Fibroblast of skin of back (primary cell): ENCODE measurements at regions not wholly inside any gene's neighbourhood (a gene's known extent, or its start where the extent isn't known, plus 50 kb on each side); places are given as distances from the start of the nearest gene placed in this dataset.
"Not testable (repeated sequence)": the region's sequence is repeated elsewhere in the genome, so short reads cannot be mapped to it uniquely, and the experiment has no call there.

Source experiments
- DNase-seq: peaks from one replicate; pipeline ENCODE4 v3.0.0-alpha.2; 2013

DNA sequence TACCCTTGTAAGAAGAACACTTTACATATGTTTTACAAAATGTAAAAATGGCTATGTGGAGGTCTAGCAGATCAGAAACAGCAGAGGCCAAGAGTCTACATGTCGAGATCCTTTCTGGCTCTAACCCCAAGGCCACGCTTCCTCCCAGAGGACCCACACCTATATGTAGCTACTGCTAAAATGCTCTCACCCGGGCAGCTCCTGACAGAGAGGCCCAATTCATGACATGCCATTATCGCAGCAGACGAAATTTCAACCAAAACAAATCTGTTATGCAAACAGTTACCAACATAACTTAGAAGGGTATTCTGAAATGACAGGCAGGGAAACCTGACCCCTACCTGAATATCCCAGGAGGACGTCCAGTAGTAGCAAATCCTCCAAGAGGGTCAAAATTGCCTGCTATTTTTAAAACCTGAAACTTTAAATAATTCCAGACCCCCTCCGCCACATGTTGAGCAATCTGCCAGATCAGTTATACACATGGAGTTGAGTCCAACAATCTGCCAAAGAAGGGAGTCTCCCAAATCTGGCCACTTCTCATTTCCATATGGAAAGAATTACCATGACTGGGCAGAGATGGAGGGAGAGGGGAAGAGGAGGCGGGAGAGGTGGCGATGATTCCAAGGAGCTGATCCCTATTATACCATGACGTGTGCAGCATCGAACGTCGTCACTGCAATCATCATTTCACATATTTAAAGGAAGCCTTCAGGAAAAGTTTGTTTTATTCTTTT lies 192.9 kb upstream of the TBL1X start:
- DNase-seq = peak; percentile 3

DNA sequence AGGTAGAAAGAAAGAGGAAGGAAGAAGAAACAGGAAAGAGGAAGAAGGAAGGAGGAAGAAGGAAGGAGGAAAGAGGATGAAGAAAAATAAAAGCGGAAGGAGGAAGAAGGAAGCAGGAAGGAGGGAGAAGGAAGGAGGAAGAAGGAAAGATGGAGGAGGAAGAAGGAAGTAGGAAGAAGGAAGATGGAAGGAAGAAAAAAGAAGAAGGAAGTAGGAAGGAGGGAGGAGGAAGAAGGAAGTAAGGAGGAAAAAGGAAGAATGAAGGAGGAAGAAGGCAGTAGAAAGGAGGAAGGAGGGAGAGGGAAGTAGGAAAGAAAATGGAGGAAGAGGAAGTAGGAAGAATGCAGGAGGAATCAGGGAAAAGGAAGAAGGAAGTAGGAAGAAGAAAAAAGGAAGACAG lies 191.1 kb upstream of the TBL1X start:
- DNase-seq = no peak

DNA sequence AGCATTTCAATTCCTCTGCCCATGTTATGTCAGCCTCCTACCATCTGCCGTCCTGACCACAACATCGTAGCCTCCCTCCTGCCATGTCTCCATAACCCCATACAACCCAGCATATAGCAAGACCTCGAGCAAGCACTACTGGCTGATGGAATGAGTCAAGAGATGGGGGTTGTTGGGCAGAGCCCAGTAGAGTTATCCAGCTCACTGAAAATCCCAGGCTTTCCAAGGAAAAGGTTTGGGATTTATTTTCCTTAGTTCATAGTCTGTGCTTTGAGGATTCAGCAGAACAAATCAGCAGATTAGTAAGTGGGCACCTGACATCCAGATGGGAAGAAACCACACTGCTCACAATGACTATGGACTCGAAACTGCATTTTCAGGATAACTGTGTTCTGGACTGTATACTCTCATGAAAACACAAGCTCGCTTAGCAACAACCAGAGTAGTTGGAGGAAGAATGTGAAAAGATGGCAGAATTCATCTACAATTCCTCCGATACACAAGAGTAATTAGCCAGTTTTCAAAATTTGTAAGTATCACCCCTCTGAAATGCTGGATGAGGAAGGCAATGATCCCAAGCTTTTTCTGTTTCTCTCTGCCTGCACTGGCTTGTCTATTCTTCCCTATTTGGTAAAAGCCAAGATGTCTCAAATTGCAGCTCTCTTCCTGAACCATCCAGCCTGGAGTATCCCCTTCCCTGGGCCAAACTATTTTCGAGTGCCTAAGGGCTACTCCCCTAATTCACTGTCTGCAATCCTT lies 186.2 kb upstream of the TBL1X start:
- no peak for DNase-seq

DNA sequence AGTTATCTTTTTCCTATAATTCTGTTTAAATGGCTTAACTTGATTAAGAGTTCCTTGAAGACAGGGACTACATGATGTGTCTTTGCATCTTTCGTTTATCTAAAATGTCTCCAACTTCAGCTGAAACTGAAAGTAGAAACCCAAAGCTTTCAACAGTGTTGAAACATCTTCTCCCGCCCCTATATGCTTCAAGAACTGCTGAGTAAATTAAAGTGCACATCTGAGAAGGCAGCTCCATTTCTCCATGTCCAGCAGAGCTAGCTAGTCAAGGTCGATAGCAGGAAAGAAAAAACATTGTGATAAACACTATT lies 185.7 kb upstream of the TBL1X start:
- DNase-seq = no peak

DNA sequence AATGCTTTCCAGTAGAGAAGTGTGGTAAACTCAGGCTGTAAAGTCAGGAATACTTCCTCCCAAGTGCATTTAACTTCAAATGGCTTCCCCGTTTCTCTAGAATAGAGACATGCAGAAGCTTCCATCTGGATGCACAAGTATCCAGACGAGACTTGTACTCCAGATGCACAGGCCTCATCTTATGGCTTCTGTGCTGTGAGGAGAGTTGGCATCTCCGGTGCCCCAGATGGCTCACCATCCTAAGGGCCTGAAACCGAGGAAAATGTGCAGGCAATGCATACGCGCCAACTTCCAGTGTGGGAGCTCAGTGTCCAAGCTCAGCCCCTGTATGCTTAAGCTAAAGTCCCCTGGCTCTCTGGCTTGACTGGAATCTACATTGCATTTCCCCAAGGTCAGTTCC lies 184.0 kb upstream of the TBL1X start:
- no peak for DNase-seq

DNA sequence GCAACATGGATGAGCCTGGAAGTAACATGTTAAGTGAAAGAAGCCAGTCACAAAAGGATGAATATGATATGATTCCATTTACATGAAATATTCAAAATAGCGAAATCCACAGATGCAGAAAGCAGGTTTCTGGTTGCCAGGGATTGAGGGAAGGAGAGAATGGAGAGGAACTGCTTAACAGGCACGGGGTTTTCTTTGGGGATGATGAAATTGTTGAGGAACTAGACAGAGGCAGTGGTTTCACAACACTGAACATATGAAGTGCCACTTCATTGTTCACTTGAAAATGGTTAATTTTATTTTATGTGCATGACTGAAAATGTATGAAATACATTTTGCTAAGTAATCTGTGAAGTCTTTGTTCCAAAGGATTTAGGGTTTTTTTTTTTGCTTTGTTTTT lies 182.5 kb upstream of the TBL1X start:
- no peak for DNase-seq

DNA sequence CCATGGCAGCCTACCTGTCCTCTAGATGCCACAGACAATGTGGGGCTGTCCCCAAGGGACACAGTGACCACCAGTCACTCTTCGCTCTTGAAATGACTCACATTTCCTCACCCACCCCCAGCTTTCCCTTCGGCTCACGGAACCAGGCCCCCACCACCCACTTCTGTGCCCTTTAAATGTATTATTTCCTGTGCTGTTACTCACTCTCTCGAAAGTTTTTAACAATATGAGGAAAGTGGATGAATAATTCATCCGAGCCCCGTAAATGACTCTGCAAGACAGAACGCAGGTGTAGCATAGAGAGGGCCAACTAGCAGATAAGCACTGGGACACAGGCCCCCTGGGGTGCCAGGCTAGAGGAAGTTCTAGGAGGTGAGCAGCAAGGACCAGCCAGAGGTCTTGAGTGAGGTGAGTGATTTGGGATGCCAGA lies 179.5 kb upstream of the TBL1X start:
- DNase-seq = no peak

DNA sequence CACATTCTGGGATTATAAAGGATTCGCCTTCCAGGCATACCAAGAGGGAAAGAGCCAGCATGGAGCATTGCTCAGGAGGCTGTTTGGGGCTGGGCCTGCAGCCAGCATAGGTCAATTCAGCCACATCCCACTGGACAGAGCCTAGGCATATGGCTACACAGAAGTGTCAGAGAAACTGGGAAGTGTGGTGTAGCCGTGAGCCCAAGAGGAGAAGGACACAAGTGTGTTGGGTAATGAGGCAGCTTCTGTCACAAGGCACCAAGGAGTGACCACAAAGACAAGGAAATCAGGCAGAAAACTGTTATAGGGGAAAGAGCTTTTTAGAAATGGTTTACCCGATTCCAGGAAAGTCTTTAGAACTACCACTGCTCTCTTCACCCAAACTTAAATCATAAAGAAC lies 178.6 kb upstream of the TBL1X start:
- DNase-seq = no peak

DNA sequence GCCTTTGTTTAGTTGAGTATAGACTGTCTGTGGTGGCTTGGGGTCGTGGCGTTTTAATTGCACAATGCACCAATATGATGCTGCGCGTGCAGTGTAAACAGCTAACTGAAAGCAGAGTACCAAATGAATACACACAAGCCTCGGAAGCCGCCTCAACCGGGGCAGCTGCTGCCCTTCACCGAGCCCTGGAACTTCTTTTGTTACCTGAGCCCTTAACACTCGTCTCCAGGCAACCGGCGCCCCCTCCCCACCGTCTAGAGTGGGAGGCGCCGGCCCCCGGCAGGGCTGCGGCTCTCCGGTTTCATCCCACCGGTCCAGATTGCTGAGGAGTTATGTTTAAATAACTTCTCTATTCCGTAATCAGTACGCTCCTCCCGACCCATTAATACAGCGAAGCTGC lies 173.2 kb upstream of the TBL1X start:
- DNase-seq = no peak

DNA sequence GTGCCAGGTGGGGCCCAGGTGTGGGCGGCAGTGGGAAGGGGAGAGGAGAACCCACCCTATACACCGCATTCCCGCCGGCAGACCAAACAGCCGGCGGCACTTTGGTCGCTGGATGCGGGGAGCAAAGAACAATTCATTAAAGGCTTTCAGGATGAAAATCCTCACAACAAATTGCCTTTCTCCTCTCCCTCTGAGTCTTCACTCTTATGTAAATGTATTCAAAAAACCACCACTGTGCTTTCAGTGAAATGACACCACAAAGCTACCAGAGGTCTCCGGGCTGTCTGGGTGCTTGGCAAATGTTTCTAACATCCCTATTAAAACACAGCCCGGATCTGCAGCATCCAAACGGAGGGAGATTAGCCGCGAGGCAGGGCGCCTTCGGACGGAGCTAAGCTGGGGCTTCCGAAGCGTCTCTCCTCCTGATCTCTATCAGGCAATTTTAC lies 171.8 kb upstream of the TBL1X start:
- no peak for DNase-seq

DNA sequence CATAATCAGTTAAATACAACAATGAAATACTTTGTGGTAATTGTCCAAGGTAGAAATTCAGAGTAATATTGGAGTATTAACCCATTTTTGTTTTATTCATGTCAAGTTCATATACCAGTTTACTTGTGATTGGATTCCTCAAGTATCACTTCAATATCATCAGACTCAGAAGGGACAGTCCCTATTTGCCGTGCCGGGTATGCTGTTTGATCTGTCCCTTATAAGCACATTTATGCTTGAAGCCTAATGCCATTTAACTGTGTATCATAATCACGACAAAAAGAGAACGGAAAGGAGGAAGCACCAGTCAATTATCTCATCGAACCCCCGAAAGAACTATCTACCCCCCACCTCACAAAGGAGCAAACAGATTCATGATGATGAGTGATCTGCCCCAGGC lies 171.0 kb upstream of the TBL1X start:
- DNase-seq = no peak

DNA sequence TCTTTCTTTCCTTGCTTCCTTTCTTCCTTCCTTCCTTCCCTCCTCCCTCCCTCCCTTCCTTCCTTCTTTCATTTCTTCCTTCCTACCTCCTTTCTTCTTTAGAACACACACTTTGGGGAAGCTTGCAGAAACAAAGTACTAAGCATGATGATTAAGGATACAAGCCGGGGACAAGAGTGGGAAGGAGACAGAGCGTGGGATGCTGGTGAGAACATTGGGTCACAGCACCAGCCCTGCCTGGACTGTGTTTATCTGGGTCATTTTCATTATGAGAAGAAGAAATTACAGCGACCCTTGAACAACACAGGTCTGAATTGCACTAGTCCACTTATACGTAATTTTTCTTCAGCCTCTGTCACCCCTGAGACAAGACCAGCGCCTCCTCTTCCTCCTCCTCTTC lies 169.3 kb upstream of the TBL1X start:
- DNase-seq = no peak

DNA sequence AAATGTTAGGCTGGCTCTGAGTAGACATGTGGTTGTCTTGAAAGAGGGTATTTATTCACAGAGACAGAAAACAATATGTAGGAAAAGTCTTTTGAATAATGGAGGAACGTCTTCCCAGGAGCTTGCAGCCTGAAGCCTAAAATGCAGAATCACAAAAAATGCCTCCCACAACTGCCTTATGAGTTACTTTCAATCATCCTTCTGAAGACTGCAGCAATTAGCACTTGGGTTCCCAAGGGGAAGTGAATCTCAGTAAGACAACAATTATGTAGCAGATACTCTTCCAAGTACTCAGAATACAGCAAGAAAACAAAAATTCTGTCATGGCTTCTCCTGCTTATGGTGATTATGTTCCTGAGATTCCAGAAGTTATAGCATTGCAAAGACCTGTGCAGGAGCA lies 166.6 kb upstream of the TBL1X start:
- DNase-seq = no peak

DNA sequence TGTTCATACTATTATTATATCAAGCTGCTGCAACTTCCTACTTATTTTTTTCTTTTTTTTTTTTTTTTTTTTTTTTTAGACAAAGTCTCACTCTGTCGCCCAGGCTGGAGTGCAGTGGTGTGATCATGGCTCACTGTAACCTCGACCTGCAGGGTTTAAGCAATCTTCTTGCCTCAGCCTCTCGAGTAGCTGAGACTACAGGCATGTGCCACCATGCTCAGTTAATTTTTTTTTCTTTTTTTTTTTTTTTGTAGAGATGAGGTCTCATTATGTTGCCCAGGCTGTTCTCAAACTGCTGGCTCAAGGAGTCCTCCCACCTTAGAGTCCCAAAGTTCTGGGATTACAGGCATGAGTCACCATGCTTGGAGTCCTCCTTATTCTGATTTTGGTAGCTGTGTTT lies 165.2 kb upstream of the TBL1X start:
- DNase-seq = not testable (repeated sequence)

DNA sequence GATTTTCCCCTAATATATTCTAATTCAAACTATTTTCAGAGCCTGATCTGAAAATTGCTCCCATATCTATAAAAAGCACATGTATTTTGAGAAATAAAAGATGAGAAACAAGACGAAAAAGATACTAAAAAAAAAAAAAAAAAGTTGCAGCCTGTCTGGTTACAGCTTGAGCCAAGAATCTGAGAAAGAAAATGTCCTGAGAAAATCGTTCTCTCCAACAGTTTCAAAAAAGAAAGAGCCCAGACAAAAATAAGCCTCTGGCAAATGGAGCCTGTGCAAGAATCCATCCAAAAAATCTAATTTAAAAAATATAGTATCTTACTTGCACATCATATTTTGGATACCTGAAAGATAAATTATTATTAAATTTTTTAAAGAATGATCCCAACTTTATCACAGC lies 163.0 kb upstream of the TBL1X start:
- no peak for DNase-seq

DNA sequence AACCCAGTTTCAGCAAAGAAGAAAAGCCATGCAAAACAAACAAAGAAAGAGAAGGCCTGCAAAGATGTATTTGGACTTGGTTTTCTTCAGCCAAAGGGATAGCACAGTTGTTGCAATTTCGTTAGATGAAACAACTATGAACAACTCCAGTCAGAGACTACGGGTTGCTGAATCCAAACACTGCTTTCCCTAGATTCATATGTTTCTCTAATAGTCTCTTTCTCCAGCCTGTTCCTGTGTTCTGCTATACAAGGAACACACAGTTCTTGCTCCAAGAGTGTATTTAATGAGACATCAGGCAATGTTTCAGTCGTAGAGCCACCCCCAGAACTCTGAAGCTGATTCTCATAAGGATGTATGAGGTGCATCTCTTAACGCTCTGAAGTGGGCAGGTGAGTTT lies 162.5 kb upstream of the TBL1X start:
- no peak for DNase-seq

DNA sequence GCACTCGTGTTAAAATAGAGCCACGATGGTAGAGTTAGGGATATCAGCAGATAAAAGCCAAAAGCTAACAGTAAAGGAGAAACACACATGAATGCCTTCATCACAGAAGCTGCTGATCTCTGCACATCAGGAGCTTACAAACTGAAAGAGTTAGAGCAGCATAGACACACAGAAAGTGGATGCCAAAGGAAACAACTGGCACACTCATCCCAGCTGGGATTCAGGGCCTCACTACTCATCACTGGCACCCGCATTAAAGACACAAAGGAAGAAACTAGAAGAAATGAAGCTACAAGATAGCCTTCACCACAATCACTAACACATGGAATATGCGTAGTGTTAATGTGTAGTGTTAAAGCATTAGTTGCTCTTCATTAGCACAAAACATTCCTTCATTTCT lies 156.4 kb upstream of the TBL1X start:
- DNase-seq = no peak

DNA sequence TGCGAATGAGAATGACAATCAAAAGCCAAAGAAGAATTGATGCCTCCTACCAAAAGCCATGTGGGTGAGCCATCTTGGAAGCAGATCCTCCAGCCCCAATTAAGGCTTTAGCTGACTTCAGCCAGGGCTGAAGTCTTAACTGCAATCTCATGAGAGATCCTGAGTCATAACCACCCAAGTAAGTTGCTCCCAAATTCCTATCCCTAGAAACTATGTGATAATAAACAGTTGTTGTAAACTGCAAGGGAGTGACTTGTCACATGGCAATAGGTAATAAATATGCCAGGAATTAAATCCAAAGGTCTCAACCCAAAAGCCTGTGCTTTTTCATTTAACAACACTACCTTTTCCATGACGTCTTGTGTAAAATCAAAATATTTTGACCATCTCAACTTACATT lies 154.2 kb upstream of the TBL1X start:
- peak; percentile 41 for DNase-seq

DNA sequence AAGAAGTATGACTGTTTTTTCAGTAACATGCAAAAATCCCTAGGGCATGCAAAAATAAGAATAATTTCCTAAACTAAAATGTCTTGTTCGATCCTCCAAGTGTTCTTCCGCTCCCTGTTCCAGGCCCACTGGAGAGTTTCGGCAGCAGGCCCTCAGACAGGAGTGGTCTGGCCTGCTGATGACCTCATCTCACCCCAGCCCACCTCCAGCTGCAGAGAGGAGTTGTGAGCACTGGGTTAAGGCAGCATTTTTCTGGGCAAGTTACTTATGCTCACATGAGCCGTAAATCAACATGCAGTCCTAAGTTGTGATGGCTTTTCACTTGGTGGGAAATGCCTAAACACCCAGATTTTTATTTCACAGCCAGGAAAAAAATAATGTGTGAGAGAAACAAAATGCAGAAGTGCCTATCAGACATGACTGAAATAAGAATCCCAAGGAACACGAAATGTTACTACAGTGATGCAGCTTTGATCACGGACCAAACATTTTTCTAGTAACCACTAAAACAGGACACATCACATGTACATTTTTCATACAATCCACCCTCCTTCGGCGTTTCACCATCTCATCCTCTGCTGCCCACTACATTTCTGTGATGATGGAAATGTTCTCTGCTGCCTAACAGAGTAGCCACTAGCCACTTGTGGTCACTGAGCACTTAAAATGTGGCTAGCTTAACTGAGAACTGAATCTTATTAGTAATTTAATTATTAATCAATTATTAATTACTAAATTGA lies 153.3 kb upstream of the TBL1X start:
- DNase-seq = no peak

DNA sequence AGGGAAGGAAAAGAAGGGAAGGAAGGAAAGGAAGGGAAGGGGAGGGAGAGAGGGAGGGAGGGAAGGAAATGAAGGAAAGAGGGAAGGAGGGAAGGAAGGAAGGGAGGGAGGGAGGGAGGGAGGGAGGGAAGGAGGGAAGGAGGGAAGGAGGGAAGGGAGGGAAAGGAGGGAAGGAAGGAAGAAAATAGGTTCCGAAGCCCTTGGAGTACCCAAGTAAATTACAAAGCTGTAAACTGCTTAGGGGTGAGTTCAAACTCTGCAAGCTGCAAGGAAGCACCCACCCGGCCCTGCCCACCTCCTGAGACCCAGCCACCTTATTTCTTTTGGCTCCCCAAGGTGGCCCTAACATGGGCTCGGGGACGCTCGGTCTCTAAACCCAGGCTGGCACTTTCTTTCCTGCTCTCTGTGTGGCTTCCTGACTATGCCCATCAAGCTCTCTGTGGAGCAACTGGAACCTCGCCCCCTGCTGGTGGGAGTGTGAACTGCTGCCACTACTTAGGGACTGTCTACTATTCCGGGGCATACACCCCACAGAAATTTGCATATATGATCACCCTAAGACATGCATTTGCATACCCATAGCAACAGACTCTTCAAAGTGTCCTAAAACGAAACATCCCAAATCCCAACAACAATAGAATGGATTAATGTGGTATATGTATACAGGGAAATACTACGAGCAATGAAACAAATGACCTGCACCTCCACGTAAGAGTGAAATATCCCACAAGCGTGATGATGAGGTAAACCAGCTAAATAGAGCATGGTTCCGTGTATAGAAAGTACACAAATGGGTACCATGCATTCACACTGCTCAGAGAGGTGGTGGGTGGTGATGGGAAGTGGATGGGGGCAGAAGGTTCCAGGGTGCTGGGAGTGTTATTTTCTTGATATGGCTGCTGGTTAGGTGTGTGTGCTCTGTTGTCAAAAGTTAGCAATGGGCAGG lies 151.7 kb upstream of the TBL1X start:
- DNase-seq = no peak

DNA sequence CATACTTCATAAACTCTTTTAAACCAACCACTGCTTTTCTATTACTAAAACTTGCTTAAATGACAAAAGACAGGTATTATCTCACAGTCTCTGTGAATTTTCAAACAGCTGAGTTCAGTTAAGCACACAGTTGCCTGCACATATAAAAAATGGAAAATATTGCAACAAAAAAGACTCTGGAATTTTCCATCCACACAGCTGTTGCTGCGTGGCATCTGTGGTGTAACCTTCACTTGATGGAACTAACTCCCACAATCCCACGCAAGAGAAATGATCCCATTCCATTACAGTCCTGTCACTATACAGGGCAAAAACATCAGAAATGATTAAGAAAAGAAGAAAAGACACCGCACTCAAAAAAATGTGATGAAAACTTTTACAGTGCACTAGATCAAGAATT lies 149.8 kb upstream of the TBL1X start:
- DNase-seq = no peak

DNA sequence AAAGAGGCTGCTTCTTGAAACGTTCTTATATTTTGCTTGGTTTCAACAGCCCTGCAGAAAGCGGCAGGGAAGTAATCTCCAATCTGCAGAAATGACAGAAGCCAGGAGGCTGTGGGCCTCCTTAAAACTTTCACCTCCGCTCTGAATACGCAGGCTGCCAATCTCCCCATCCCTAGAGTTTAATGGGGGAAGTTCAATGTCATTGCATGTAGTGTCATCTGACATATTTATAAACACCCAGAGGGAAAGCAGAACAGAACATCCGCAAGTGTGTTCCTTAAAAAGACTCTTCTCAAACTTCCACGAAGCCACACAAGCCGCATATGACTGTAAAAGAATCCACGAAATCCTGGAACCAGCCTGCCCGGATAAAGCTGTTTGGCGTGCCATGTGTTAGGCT lies 148.8 kb upstream of the TBL1X start:
- DNase-seq = no peak

DNA sequence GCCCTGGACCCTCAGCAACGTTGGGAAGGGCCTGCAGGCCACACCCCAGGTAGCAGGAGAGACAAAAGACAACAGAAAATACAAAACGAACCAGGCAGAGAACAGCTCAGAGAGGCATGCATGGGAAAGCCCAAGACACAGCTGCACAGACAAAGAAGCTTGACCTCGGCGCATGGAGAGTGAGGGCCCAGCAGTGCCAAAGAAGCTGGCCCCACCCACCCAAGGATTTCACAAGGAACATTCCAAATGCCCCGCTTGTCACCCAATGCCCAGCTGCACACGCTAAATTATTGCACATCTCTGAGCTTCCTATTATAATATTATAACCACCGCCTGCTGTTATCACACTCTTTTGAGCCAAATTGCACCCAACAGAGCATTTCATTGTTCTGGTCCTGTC lies 147.7 kb upstream of the TBL1X start:
- no peak for DNase-seq
